Testis (tissue), 2 donors: ENCODE measurements at regions not wholly inside any gene's neighbourhood (a gene's known extent, or its start where the extent isn't known, plus 50 kb on each side); places are given as distances from the start of the nearest gene placed in this dataset.

Experiments used
- DNase-seq: peaks from one replicate; pipeline ENCODE4 v3.0.0-alpha.2; 2019
- H3K27ac ChIP-seq, 2 donors: fragments of 200-600 bp; sonication (generic); one replicate each; pipeline ENCODE4 v1.5.1; 2019
- H3K27me3 ChIP-seq: fragments of 200-600 bp; sonication (generic); one replicate; pipeline ENCODE4 v1.5.1; 2019
- H3K36me3 ChIP-seq: fragments of 200-600 bp; sonication (generic); one replicate; pipeline ENCODE4 v1.5.1; 2017; ENCODE audit warnings: low read depth; ENCODE audit errors: missing control alignments
- H3K4me1 ChIP-seq: fragments of 200-600 bp; sonication (generic); one replicate; pipeline ENCODE4 v1.5.1; 2019
- H3K4me3 ChIP-seq, 2 donors: fragments of 200-600 bp; sonication (generic); one replicate each; pipeline ENCODE4 v1.5.1; 2017 to 2019
- H3K9me3 ChIP-seq: fragments of 200-600 bp; sonication (generic); one replicate; pipeline ENCODE4 v1.5.1; 2017
- CTCF ChIP-seq, 3 experiments: fragments of 450-650 bp in 2 of 3; fragments of 200-600 bp in 1 of 3; sonication (generic) in 1 of 3; IDR thresholded peaks; one replicate each; pipeline ENCODE4 v1.5.1; 2016 to 2019; ENCODE audit warnings: antibody characterized with exemption in 3 of 3, mild to moderate bottlenecking in 2 of 3, moderate library complexity in 1 of 3
- POLR2A ChIP-seq: fragments of 450-650 bp; IDR thresholded peaks from one replicate; pipeline ENCODE4 v1.6.1; 2017; ENCODE audit warnings: antibody characterized with exemption, mild to moderate bottlenecking, moderate library complexity
- WGBS, 2 donors: methylation state at CpG; one replicate each; pipeline ENCODE4 v1.1.5; 2018; 5-methylcytosine and 5-hydroxymethylcytosine counted together
- intact Hi-C: fragments of 100-400 bp; cut with DNase I; formaldehyde crosslinking; loops from one replicate; pipeline ENCODE4 v1.15.1; 2023; ENCODE audit warnings: low total_unique reads

GRCh38 chr1:82110366-82111254, 309.9 kb downstream of the ADGRL2 start:
- TF ChIP-seq POLR2A = no peak
- TF ChIP-seq CTCF (IDR thresholded peaks at IDR 0.05) = no peak
- no peaks in the 10 kb centered on the region for H3K9me3 ChIP-seq
- H3K4me3 ChIP-seq = no peak overlapping the region
- H3K27ac ChIP-seq = no peak overlapping the region
- WGBS, 2 donors = 46 to 51% methylated on average over 4 of the region's 4 CpGs
- intact Hi-C loops = no loop called here
- H3K36me3 ChIP-seq = no peaks in the 10 kb centered on the region
- H3K27me3 ChIP-seq = no peaks in the 10 kb centered on the region
- no peaks in the 10 kb centered on the region for H3K4me1 ChIP-seq
- no peak for DNase-seq

GRCh38 chr1:82108843-82109242, 308.1 kb downstream of the ADGRL2 start:
- DNase-seq = no peak
- no peak overlapping the region for H3K27ac ChIP-seq
- WGBS, 2 donors = 55 to 59% methylated on average over 3 of the region's 3 CpGs
- no peak overlapping the region for H3K4me3 ChIP-seq
- H3K36me3 ChIP-seq = no peaks in the 10 kb centered on the region
- no peaks in the 10 kb centered on the region for H3K9me3 ChIP-seq
- TF ChIP-seq POLR2A = no peak
- no peak for TF ChIP-seq CTCF (IDR thresholded peaks at IDR 0.05)
- intact Hi-C loops = no loop called here
- H3K27me3 ChIP-seq = no peaks in the 10 kb centered on the region
- no peaks in the 10 kb centered on the region for H3K4me1 ChIP-seq

DNA sequence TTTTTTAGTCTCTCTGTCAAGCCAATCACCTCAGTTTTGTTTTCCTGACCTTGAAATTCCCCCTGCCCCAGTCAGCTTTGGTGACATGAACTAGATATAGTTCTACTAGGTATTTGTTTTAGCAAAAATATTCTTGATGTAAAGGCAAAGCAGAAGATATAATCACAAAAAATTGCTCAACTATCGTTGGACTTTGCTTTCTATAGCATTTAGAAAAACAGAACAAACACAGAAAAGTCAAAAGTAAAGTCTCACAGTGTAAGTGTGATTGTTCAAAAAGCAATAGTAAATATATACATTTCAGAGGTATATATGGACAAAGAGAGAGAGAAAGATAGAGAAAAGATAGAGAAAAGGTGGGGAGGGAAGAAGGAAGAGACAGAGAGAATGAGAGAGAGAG, 305.9 kb downstream of the ADGRL2 start:
- TF ChIP-seq POLR2A = no peak
- no peak for TF ChIP-seq CTCF (IDR thresholded peaks at IDR 0.05)
- H3K27me3 ChIP-seq = no peaks in the 10 kb centered on the region
- H3K4me1 ChIP-seq = no peaks in the 10 kb centered on the region
- DNase-seq = no peak
- H3K4me3 ChIP-seq = no peak overlapping the region
- no peaks in the 10 kb centered on the region for H3K9me3 ChIP-seq
- no peaks in the 10 kb centered on the region for H3K36me3 ChIP-seq
- 71 to 80% methylated on average over 1 of the region's 1 CpG for WGBS, 2 donors
- no peak overlapping the region for H3K27ac ChIP-seq
- intact Hi-C loops = no loop called here

- Histone ChIP-seq H3K27me3 (no peaks in the 10 kb centered on the region), H3K4me1 (no peaks in the 10 kb centered on the region), H3K9me3 (no peaks in the 10 kb centered on the region), H3K4me3 (no peak overlapping the region), H3K36me3 (no peaks in the 10 kb centered on the region), H3K27ac (no peak overlapping the region)
- DNase-seq = no peak
- TF ChIP-seq POLR2A (no peak), CTCF (IDR thresholded peaks at IDR 0.05) (no peak)
- 92% methylated on average over 1 of the region's 1 CpG for WGBS, 2 donors
- intact Hi-C loops = no loop called here
These were observed 298.4 kb downstream of the ADGRL2 start for GRCh38 chr1:82099170-82099569.

- no peak overlapping the region for H3K27ac ChIP-seq
- intact Hi-C loops = no loop called here
- no peaks in the 10 kb centered on the region for H3K27me3 ChIP-seq
- WGBS, 2 donors = 80 to 90% methylated on average over 2 of the region's 2 CpGs
- no peaks in the 10 kb centered on the region for H3K9me3 ChIP-seq
- H3K4me1 ChIP-seq = no peaks in the 10 kb centered on the region
- H3K36me3 ChIP-seq = no peaks in the 10 kb centered on the region
- no peak overlapping the region for H3K4me3 ChIP-seq
- TF ChIP-seq POLR2A = no peak
- no peak for TF ChIP-seq CTCF (IDR thresholded peaks at IDR 0.05)
- DNase-seq = no peak
These were observed 293.4 kb downstream of the ADGRL2 start for GRCh38 chr1:82094136-82094535.
